NCI-H187 (cell line): ENCODE measurements at regions not wholly inside any gene's neighbourhood (a gene's known extent, or its start where the extent isn't known, plus 50 kb on each side); places are given as distances from the start of the nearest gene placed in this dataset.
"Not testable (repeated sequence)": the region's sequence is repeated elsewhere in the genome, so short reads cannot be mapped to it uniquely, and the experiment has no call there.

Experiments used
- DNase-seq, 2 experiments: peaks; one replicate each; lab custom pipeline; 2025; lab: John Stamatoyannopoulos, UW

DNA sequence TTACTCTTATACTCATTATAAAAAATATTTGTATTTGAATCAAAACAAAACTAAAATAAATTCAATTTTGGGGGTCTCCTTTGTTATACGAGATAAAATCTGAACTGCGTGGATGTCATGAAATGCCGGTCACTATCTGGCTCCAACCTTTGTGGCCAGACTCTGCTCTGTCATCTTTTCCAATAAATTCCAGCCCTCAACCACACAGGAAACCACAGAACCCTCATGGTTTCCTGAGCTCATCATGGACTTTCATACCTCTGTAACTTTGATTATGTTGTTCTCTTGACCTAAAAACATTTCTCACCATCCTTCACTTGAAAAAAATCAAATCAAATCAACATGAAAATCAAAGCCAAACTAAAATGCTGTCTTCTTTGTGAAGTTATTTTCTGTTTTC, 724.7 kb downstream of the METTL4 start:
- no peak for DNase-seq

- no peak for DNase-seq
Observed at GRCh38 chr18:1848716-1849115, 722.6 kb downstream of the METTL4 start.

DNA sequence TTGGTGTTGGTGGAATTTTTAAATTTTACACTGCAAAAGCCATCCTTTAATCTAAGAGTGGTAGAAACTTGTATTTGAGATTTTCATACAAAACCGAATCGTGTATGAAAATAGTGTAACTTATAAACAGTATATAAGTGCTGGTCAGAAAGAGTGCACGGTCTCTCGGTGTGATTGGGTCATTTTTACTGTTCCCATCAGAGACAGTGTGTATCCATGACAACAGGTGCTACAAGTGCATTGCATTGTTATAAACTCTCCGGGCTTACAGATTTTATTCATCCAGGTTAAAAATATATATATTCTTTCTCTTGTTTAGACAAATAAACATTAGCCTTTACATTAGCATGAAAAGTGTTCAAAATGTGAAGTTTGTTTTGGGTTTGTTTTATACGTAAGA, 721.9 kb downstream of the METTL4 start:
- DNase-seq = no peak

- DNase-seq = not testable (repeated sequence)
Observed at GRCh38 chr18:1857281-1857680, 714.0 kb downstream of the METTL4 start.

- no peak for DNase-seq
Observed at GRCh38 chr18:1861473-1861872, 709.8 kb downstream of the METTL4 start.

- DNase-seq = no peak
Observed at GRCh38 chr18:1865869-1866268, 705.4 kb downstream of the METTL4 start.

DNA sequence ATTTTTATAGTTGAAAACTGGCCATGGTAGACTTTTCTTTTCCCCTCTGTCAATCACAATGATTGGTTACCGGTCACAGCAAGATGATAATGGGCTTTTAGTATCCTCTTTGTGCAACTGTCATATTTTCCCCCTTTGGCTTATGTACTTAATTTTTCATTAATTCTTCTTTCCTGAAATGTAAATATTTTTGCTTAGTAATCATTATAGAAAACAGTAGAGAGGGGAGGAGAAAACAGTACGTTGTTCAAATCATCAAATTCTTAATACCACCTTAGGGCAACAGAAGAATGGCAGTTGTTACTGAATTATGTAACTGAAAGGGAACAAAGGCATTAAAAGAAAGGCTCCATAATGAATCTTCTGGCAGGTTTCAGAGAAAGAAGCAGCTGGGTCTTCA, 699.0 kb downstream of the METTL4 start:
- DNase-seq = no peak

- DNase-seq = no peak
Observed at GRCh38 chr18:1875219-1875618, 696.1 kb downstream of the METTL4 start.

DNA sequence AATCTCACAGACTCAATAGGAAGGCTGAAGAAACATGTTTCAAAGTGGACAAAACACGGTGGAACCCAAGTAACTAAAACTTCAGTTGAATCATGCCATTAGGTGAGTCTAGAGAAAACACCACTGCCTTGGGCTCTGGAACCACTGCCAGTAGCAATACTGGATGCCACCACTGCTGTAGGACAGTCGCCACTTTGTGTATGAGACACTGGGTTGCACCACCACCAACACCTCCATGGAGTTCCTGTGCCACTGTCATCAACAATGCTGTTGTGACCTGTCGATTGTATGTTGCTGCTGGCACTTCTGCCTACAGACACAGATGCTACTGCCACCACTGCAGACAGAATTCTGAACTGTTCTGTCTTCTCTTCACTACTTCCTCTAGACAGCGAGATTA, 686.7 kb downstream of the METTL4 start:
- DNase-seq = no peak

DNA sequence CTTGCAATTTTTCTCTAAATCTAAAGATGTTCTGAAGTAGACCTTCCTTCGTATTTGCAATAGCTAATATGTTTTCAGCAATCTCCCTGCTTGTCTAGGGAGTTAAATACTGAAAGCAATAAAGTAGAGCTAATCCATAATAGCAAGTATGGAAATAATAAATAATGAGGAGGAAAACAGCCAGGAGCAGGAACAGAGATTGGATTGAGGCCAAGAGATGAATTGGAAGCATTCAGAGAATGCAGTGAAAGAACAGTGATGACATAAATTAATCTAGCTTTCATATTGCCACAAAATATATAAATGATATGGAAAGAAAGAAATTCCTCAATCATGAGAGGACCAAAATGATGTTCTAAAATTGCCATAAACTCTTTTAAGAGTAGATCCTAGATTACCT, 679.7 kb downstream of the METTL4 start:
- DNase-seq = no peak

DNA sequence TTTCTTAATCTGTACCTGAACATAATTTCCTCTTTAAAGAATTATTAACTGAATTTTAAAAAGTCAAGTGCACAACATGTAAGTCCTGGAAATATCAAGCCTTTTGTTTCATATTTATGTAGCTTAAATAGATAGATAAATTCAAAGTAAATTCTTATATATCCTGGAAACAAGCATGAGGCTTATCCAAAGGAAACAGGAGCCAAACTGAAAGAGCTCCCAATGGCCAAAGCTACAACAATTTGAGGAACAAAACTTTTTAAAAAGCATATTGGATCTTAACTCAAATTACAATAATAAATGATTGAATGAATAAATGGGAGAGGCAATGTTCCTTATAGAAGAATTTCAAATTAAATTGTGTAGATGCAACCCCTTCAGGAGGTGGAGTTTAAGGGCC, 679.1 kb downstream of the METTL4 start:
- DNase-seq = no peak

- no peak for DNase-seq
Observed at GRCh38 chr18:1895456-1896185, 675.7 kb downstream of the METTL4 start.

DNA sequence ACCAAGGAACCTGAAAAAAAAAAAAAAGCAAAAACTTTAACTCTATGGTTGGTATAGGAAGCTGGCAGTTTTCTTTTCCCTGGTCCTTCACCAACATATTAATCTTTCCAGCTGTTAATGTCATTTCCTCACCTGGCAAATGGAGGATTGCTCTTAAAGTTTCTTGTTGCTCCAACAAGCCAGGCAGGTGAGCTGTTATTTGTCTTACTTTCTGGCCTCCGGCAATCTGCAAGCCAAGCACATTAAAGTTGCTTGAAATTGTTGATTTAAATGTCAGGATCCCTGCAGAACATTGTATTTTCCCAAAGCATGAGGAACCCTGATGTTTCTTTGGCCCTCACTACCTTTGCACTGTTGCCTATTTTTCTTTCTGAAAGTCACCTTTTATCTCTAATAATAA, 664.9 kb downstream of the METTL4 start:
- no peak for DNase-seq

- DNase-seq = no peak
Observed at GRCh38 chr18:1907470-1908206, 663.7 kb downstream of the METTL4 start.

DNA sequence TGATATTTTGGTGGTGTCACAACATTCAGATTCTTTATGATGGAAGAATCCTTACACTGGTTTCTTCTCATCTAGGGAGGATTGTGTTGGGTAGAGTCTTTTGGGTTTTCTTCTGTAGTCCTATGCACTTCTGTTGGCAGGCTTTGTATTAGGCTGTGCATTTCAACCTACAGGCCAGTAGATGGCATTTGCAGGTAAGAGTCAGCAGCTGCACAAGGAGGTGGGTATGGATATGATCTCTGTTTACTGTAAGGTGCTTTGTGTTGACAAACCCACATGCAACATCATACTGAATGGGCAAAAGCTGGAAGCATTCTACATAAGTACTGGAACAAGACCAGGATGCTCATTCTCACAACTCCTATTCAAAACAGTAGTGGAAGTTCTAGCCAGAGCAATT, 656.8 kb downstream of the METTL4 start:
- no peak for DNase-seq

GRCh38 chr18:1916869-1917523, 654.3 kb downstream of the METTL4 start:
- DNase-seq = no peak

- no peak for DNase-seq
Observed at GRCh38 chr18:1917569-1917968, 653.7 kb downstream of the METTL4 start.

DNA sequence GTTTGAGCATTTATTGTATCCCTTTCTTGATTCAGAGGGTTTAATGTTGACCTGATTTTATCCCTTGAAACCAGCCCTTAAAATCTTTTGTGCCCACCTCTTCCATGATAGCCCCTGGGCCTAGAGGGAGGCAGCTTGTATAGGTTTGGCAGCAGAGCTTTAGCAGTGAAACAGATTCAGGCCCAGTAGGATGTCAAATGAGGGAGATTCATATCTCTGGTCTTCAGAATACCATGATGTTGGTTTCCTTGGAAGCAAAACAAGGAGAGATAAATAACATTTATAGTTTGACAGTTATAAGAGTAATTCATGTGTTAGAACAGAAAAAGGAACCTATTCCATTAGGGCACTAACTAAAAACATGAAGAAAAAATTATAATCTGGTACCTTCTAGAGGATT, 649.2 kb downstream of the METTL4 start:
- no peak for DNase-seq

DNA sequence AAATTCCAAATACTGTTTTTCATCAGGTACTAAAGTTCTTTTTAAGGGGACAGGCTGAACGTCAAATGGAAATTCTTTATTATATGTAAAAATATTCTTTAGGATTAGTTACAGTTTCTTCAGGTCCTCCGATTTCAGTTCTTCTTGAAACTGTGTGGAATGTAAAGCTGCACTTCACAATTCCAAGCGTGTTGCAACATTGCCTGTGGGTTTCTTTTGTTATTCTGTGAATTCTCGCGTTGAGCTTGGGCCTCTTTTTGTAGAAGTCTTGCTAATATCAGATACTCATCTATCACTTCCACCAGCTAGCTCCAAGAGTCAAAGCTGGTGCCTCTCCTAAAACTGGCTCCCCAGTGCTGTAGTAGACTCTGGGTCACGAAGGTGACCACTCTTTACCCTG, 642.6 kb downstream of the METTL4 start:
- no peak for DNase-seq

- DNase-seq = no peak
Observed at GRCh38 chr18:1929720-1930119, 641.6 kb downstream of the METTL4 start.

- DNase-seq = no peak
Observed at GRCh38 chr18:1930291-1931270, 640.7 kb downstream of the METTL4 start.

DNA sequence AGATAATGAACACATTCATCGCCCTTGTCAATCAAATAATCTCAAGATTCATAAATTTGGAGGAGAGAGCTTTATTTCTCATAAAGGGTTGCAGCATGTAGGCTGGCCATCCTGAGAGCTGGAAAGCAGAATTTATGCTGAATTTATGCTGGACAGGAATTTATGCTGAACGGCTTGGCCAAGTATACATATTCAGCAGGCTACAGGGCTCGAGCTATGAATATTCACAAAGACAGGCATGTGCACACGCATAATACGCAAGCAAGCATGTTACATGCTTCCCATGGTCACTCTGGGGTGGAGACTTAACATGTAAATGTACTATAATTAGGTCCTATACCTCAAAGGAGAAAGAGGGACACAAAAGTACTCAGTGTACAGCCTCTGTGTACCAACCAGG, 618.8 kb downstream of the METTL4 start:
- DNase-seq = no peak
